Esophagus squamous epithelium (tissue), 5 donors: ENCODE measurements at regions not wholly inside any gene's neighbourhood (a gene's known extent, or its start where the extent isn't known, plus 50 kb on each side); places are given as distances from the start of the nearest gene placed in this dataset.

ENCODE experiments used
- DNase-seq: peaks from one replicate; lab custom pipeline; 2025; lab: John Stamatoyannopoulos, UW
- H3K27ac ChIP-seq, 4 donors: fragments of 200-600 bp; sonication (generic); one replicate each; pipeline ENCODE4 v1.5.1; 2016 to 2019; ENCODE audit warnings: mild to moderate bottlenecking in 1 of 4
- H3K27me3 ChIP-seq, 4 donors: fragments of 200-600 bp; sonication (generic); 1 replicate in 3 of 4; 2 replicates in 1 of 4; pipeline versions ENCODE4 v1.5.1 to v1.6.0; 2017 to 2021; ENCODE audit warnings: antibody characterized with exemption in 1 of 4
- H3K36me3 ChIP-seq, 3 donors: fragments of 200-600 bp; sonication (generic); one replicate each; pipeline ENCODE4 v1.5.1; 2016 to 2019
- H3K4me1 ChIP-seq, 3 donors: fragments of 200-600 bp; sonication (generic); one replicate each; pipeline ENCODE4 v1.5.1; 2017 to 2019
- H3K4me3 ChIP-seq, 4 donors: fragments of 200-600 bp; sonication (generic); 1 replicate in 3 of 4; 2 replicates in 1 of 4; pipeline ENCODE4 v1.5.1; 2016 to 2019; ENCODE audit warnings: mild to moderate bottlenecking in 2 of 4, moderate library complexity in 1 of 4
- H3K9me3 ChIP-seq, 3 donors: fragments of 200-600 bp; sonication (generic); one replicate each; pipeline ENCODE4 v1.5.1; 2016 to 2019
- CTCF ChIP-seq, 6 experiments: fragments of 450-650 bp in 4 of 6; fragments of 200-600 bp in 2 of 6; sonication (generic) in 2 of 6; IDR thresholded peaks; one replicate each; pipeline ENCODE4 v1.5.1; 2016 to 2019; ENCODE audit warnings: antibody characterized with exemption in 6 of 6, mild to moderate bottlenecking in 4 of 6, moderate library complexity in 4 of 6
- POLR2A ChIP-seq, 4 donors: fragments of 450-650 bp; IDR thresholded peaks; one replicate each; pipeline ENCODE4 v1.6.1; 2017; ENCODE audit warnings: antibody characterized with exemption in 4 of 4, mild to moderate bottlenecking in 4 of 4, moderate library complexity in 3 of 4
- WGBS, 2 donors: methylation state at CpG; one replicate each; pipeline ENCODE4 v1.1.5; 2018; 5-methylcytosine and 5-hydroxymethylcytosine counted together
- intact Hi-C: fragments of 100-400 bp; cut with DNase I; formaldehyde crosslinking; loops from one replicate; pipeline ENCODE4 v1.15.0; 2022
- small RNA-seq, 4 donors: library from RNA; depleted of rRNA; stranded (forward); fragments of <200 nt; gene quantifications; one replicate each; pipeline ENCODE3, GENCODE V24; 2016
- donor health status: DM: yes; HTN: yes; CAD: no.

- WGBS, 2 donors = 8% methylated on average over 4 of the region's 4 CpGs; no CpG with 5 or more reads in 1 of the 2 donors
- H3K36me3 ChIP-seq = no peaks in the 10 kb centered on the region
- no peaks in the 10 kb centered on the region for H3K27me3 ChIP-seq
- no peaks in the 10 kb centered on the region for H3K9me3 ChIP-seq
- H3K27ac ChIP-seq = no peak overlapping the region
- DNase-seq = no peak
- H3K4me3 ChIP-seq = no peak overlapping the region
- intact Hi-C loops = no loop called here
- no peak for TF ChIP-seq POLR2A (IDR thresholded peaks at IDR 0.05)
- no peak for TF ChIP-seq CTCF (IDR thresholded peaks at IDR 0.05)
- no peaks in the 10 kb centered on the region for H3K4me1 ChIP-seq
Measured at GRCh38 chrY:7204456-7204855, 292.9 kb upstream of the AMELY start.

GRCh38 chrY:7182591-7182990 is 271.0 kb upstream of the AMELY start:
- H3K4me3 ChIP-seq = no peak overlapping the region
- H3K4me1 ChIP-seq = peaks cover 0 to under 1% (median 0%) of the 10 kb centered on the region in 3 donors
- no peak overlapping the region for H3K27ac ChIP-seq
- H3K27me3 ChIP-seq = no peaks in the 10 kb centered on the region
- no peak for TF ChIP-seq CTCF (IDR thresholded peaks at IDR 0.05)
- no peak for TF ChIP-seq POLR2A (IDR thresholded peaks at IDR 0.05)
- intact Hi-C loops = no loop called here
- H3K9me3 ChIP-seq = peaks cover 0 to 19% (median 0%) of the 10 kb centered on the region in 3 donors
- no peaks in the 10 kb centered on the region for H3K36me3 ChIP-seq
- DNase-seq = no peak

- WGBS, 2 donors = 40% methylated on average over 4 of the region's 5 CpGs; no CpG with 5 or more reads in 1 of the 2 donors
- intact Hi-C loops = no loop called here
- peak overlapping the region in 1 of 4 donors; percentile 58 for H3K27ac ChIP-seq
- H3K4me3 ChIP-seq = no peak overlapping the region
- TF ChIP-seq CTCF (IDR thresholded peaks at IDR 0.05) (no peak), POLR2A (IDR thresholded peaks at IDR 0.05) (no peak)
- no peak for DNase-seq
- H3K9me3 ChIP-seq = no peaks in the 10 kb centered on the region
- H3K27me3 ChIP-seq = no peaks in the 10 kb centered on the region
- H3K4me1 ChIP-seq = peaks cover 0 to 14% (median 0%) of the 10 kb centered on the region in 3 donors
- no peaks in the 10 kb centered on the region for H3K36me3 ChIP-seq
Measured at GRCh38 chrY:7177631-7178030, 266.1 kb upstream of the AMELY start.

GRCh38 chrY:7169475-7169874 is 257.9 kb upstream of the AMELY start:
- Histone ChIP-seq H3K27ac (no peak overlapping the region), H3K9me3 (no peaks in the 10 kb centered on the region), H3K4me3 (no peak overlapping the region), H3K36me3 (no peaks in the 10 kb centered on the region), H3K4me1 (peaks cover 0 to 4% (median 0%) of the 10 kb centered on the region in 3 donors), H3K27me3 (no peaks in the 10 kb centered on the region)
- no peak for DNase-seq
- TF ChIP-seq CTCF (IDR thresholded peaks at IDR 0.05) (no peak), POLR2A (IDR thresholded peaks at IDR 0.05) (no peak)
- WGBS, 2 donors = 56% methylated on average over 1 of the region's 1 CpG; no CpG with 5 or more reads in 1 of the 2 donors
- intact Hi-C loops = no loop called here

- Histone ChIP-seq H3K4me1 (no peaks in the 10 kb centered on the region), H3K36me3 (no peaks in the 10 kb centered on the region), H3K4me3 (no peak overlapping the region), H3K27me3 (no peaks in the 10 kb centered on the region), H3K27ac (no peak overlapping the region), H3K9me3 (no peaks in the 10 kb centered on the region)
- no peak for DNase-seq
- intact Hi-C loops = no loop called here
- WGBS, 2 donors = 66% methylated on average over 5 of the region's 5 CpGs; no CpG with 5 or more reads in 1 of the 2 donors
- TF ChIP-seq POLR2A (IDR thresholded peaks at IDR 0.05) (no peak), CTCF (IDR thresholded peaks at IDR 0.05) (no peak)
Measured at GRCh38 chrY:7141477-7141876, 229.9 kb upstream of the AMELY start.

Small RNA genes lying in the stretch of these regions (small RNA-seq; reads per million reads assigned to genes)
- gene RF00019 (0 reads per million in 4 donors), gene RN7SKP282 (0 reads per million in 4 donors), gene RNU6-521P (0 reads per million in 4 donors)
